HepG2 (cell line): ENCODE measurements at regions not wholly inside any gene's neighbourhood (a gene's known extent, or its start where the extent isn't known, plus 50 kb on each side); places are given as distances from the start of the nearest gene placed in this dataset.

Source experiments
- GZF1 ChIP-seq: sonication (generic); formaldehyde crosslinking; IDR thresholded peaks from 2 replicates; pipeline ENCODE4 v1.5.1; 2020; ENCODE audit warnings: mild to moderate bottlenecking, missing genetic modification reagents
- HDAC1 ChIP-seq: sonication (generic); formaldehyde crosslinking; IDR thresholded peaks from 2 replicates; pipeline ENCODE4 v1.5.1; 2020; ENCODE audit warnings: mild to moderate bottlenecking, missing genetic modification reagents
- HDAC6 ChIP-seq: fragments of 200-600 bp; sonication (generic); IDR thresholded peaks from 2 replicates; pipeline ENCODE4 v1.7.0; 2017; ENCODE audit warnings: mild to moderate bottlenecking, antibody characterized with exemption, low read length, low read depth
- KDM6A ChIP-seq: IDR thresholded peaks from 2 replicates; pipeline ENCODE4 v1.6.1; 2016; ENCODE audit warnings: low read depth
- MED1 ChIP-seq: sonication (generic); formaldehyde crosslinking; IDR thresholded peaks from 2 replicates; pipeline ENCODE4 v1.4.0; 2020; ENCODE audit warnings: missing genetic modification reagents
- MIXL1 ChIP-seq: IDR thresholded peaks from 2 replicates; pipeline ENCODE4 v1.6.1; 2016
- MXD4 ChIP-seq: IDR thresholded peaks from 2 replicates; pipeline ENCODE4 v1.6.1; 2016; ENCODE audit warnings: mild to moderate bottlenecking, missing biosample characterization, missing genetic modification reagents
- PATZ1 ChIP-seq: sonication (generic); formaldehyde crosslinking; IDR thresholded peaks from 2 replicates; pipeline ENCODE4 v1.4.0; 2020; ENCODE audit warnings: missing genetic modification reagents
- PPARG ChIP-seq: conservative IDR thresholded peaks from 2 replicates; pipeline ENCODE4 v1.6.1; 2016; ENCODE audit warnings: missing biosample characterization, missing genetic modification reagents
- RFXANK ChIP-seq: IDR thresholded peaks from 2 replicates; pipeline ENCODE4 v1.6.1; 2016
- SOX13 ChIP-seq, 3 experiments: fragments of 450-650 bp in 1 of 3; sonication (generic) in 1 of 3; formaldehyde crosslinking in 1 of 3; IDR thresholded peaks in 2 of 3; conservative IDR thresholded peaks in 1 of 3; 2 replicates each; pipeline versions ENCODE4 v1.5.0 to v1.6.1; 2016 to 2020; ENCODE audit warnings: antibody characterized with exemption in 1 of 3, mild to moderate bottlenecking in 1 of 3, missing compliant biosample characterization in 1 of 3, missing genetic modification reagents in 1 of 3, moderate library complexity in 1 of 3
- SOX6 ChIP-seq, 2 experiments: fragments of 450-650 bp in 1 of 2; sonication (generic) in 1 of 2; formaldehyde crosslinking in 1 of 2; IDR thresholded peaks; 2 replicates each; pipeline versions ENCODE4 v1.4.0 to v1.6.1; 2017 to 2020; ENCODE audit warnings: antibody characterized with exemption in 1 of 2, mild to moderate bottlenecking in 1 of 2, missing genetic modification reagents in 1 of 2
- ZNF292 ChIP-seq: sonication (generic); formaldehyde crosslinking; IDR thresholded peaks from 2 replicates; pipeline ENCODE4 v1.8.1; 2022; ENCODE audit warnings: mild to moderate bottlenecking, low read depth, missing genetic modification reagents, borderline replicate concordance
- ZNF333 ChIP-seq: sonication (generic); formaldehyde crosslinking; IDR thresholded peaks from 2 replicates; pipeline ENCODE4 v1.4.0; 2020; ENCODE audit warnings: mild to moderate bottlenecking, missing genetic modification reagents, borderline replicate concordance
- ZNF33B ChIP-seq: sonication (generic); formaldehyde crosslinking; IDR thresholded peaks from 2 replicates; pipeline ENCODE4 v1.5.1; 2020; ENCODE audit warnings: mild to moderate bottlenecking, missing genetic modification reagents
- ZNF546 ChIP-seq: sonication (generic); formaldehyde crosslinking; conservative IDR thresholded peaks from 2 replicates; pipeline ENCODE4 v1.8.1; 2023; ENCODE audit warnings: mild to moderate bottlenecking, missing genetic modification reagents
- ZNF644 ChIP-seq: IDR thresholded peaks from 2 replicates; pipeline ENCODE4 v1.6.1; 2016; ENCODE audit warnings: low read depth
- ZNF740 ChIP-seq: sonication (generic); formaldehyde crosslinking; IDR thresholded peaks from 2 replicates; pipeline ENCODE4 v1.4.0; 2020; ENCODE audit warnings: missing genetic modification reagents
- TF ChIP-seq, protein P1 (sequence below): IDR thresholded peaks from 2 replicates; pipeline ENCODE4 v1.6.1; 2016; ENCODE audit warnings: missing compliant biosample characterization, missing genetic modification reagents, borderline replicate concordance
- TF ChIP-seq, protein P2 (sequence below): sonication (generic); formaldehyde crosslinking; IDR thresholded peaks from 2 replicates; pipeline ENCODE4 v1.8.1; 2022; ENCODE audit warnings: low read depth, mild to moderate bottlenecking, missing genetic modification reagents

GRCh38 chr6:106787327-106788196 lies 158.2 kb downstream of the QRSL1 start (continued):
- TF ChIP-seq SOX13 (IDR thresholded peaks at IDR 0.05) (no peak), SOX13 (CRISPR knock-in tag; conservative IDR thresholded peaks at IDR 0.05 in 1 of 2, IDR thresholded peaks at IDR 0.05 in 1 of 2) (peak in 1 of 2 experiments; percentile 77; a peak in 2 of 4 replicates), HDAC6 (no peak), ZNF546 (CRISPR knock-in tag) (no peak), ZNF292 (peak; percentile 54; the same call in 1 of the 2 replicates), SOX6 (IDR thresholded peaks at IDR 0.05) (no peak), SOX6 (CRISPR knock-in tag; IDR thresholded peaks at IDR 0.05) (peak; percentile 81), MIXL1 (CRISPR knock-in tag) (peak; percentile 54; the same call in 1 of the 2 replicates), PATZ1 (peak; percentile 28; the same call in 1 of the 2 replicates), ZNF333 (no peak), MXD4 (peak; percentile 17; the same call in 1 of the 2 replicates), ZNF740 (CRISPR knock-in tag) (no peak), PPARG (peak; percentile 42; the same call in 1 of the 2 replicates), GZF1 (CRISPR knock-in tag) (peak; percentile 59; the same call in 1 of the 2 replicates), KDM6A (CRISPR knock-in tag) (no peak), HDAC1 (peak; percentile 36; the same call in 1 of the 2 replicates), RFXANK (0 out of 2 replicates have a peak, but pooled peaks have one; percentile 27), MED1 (CRISPR knock-in tag) (peak; percentile 64), ZNF644 (CRISPR knock-in tag) (peak; percentile 55; the same call in 1 of the 2 replicates), ZNF33B (CRISPR knock-in tag) (no peak)
- TF ChIP-seq, protein P1, sequence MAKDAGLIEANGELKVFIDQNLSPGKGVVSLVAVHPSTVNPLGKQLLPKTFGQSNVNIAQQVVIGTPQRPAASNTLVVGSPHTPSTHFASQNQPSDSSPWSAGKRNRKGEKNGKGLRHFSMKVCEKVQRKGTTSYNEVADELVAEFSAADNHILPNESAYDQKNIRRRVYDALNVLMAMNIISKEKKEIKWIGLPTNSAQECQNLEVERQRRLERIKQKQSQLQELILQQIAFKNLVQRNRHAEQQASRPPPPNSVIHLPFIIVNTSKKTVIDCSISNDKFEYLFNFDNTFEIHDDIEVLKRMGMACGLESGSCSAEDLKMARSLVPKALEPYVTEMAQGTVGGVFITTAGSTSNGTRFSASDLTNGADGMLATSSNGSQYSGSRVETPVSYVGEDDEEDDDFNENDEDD: peak; percentile 77; the same call in 1 of the 2 replicates
- TF ChIP-seq, protein P2, sequence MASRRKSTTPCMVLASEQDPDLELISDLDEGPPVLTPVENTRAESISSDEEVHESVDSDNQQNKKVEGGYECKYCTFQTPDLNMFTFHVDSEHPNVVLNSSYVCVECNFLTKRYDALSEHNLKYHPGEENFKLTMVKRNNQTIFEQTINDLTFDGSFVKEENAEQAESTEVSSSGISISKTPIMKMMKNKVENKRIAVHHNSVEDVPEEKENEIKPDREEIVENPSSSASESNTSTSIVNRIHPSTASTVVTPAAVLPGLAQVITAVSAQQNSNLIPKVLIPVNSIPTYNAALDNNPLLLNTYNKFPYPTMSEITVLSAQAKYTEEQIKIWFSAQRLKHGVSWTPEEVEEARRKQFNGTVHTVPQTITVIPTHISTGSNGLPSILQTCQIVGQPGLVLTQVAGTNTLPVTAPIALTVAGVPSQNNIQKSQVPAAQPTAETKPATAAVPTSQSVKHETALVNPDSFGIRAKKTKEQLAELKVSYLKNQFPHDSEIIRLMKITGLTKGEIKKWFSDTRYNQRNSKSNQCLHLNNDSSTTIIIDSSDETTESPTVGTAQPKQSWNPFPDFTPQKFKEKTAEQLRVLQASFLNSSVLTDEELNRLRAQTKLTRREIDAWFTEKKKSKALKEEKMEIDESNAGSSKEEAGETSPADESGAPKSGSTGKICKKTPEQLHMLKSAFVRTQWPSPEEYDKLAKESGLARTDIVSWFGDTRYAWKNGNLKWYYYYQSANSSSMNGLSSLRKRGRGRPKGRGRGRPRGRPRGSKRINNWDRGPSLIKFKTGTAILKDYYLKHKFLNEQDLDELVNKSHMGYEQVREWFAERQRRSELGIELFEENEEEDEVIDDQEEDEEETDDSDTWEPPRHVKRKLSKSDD (CRISPR knock-in tag): peak; percentile 28; the same call in 1 of the 2 replicates
